Inferior parietal cortex (tissue), 1 donor: ENCODE measurements at regions not wholly inside any gene's neighbourhood (a gene's known extent, or its start where the extent isn't known, plus 50 kb on each side); places are given as distances from the start of the nearest gene placed in this dataset.
A peak's percentile ranks its signal among the peaks of the same experiment; 100 is the strongest.

Source experiments
- DNase-seq: peaks from one replicate; pipeline ENCODE4 v3.0.0-alpha.2; 2016; ENCODE audit errors: extremely low spot score

GRCh38 chr9:94159069-94159939 lies 75.0 kb downstream of the PTPDC1 start:
- no peak for DNase-seq

GRCh38 chr9:94160594-94161501 lies 76.6 kb downstream of the PTPDC1 start:
- no peak for DNase-seq

DNA sequence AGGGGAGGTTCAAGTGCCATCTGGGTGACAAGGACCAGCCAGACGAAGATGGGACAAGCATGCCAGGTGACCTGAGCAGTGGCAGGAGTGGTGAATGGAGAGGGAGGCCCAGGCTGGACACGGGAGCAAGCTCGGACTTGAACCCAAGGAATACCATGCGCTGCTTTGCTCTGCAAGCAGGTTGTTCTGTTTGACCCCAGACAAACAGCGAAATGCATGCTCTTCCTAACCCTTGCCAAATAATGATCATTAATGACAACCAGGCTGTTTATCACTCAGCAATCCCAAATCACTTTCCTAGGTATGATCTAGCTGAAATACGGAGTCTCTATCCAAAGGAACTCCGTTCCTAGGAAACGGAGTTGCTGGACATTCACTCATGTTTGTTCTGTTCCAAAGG lies 77.4 kb downstream of the PTPDC1 start:
- no peak for DNase-seq

- DNase-seq = no peak
Measured at GRCh38 chr9:94164806-94165549, 80.7 kb downstream of the PTPDC1 start.

- peak; percentile 97 for DNase-seq
Measured at GRCh38 chr9:94165592-94166235, 81.5 kb downstream of the PTPDC1 start.

DNA sequence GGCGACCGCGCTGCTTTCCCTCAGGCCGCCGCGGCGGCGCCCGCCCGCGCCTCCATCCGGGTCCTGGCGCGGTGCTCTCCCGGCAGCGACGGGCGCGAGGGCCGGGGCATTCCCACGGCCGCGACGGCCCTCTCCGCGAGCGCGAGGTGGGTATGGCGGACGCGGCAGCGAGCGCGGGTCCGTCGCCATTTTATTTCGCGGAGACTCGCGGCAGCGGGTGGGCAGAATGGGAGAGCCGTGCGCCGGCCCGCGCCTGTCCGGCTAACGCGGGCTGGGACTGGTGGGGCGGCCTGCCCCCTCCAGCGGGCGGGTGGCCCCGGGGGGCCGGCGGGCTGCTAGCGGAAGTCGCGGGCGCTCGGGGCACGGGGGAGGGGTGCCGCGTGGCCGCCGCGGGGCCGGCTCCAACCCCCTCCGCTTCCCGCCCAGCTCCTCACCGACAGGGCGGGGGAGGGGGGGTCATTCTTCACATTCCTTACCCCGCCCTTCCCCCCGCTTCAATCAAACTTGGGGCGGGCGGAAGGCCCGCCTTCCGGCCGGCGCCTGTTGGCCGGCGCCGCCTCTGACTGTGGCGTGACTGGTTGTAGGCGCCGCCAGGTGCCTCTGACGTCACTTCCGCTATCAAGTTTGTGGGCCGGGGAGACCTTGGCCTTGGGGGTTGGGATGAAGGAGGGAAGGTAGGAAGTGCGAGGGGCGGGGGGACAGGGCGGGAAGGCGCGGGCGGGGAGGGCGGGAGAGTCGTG lies 82.1 kb downstream of the PTPDC1 start:
- DNase-seq = peak; percentile 97

DNA sequence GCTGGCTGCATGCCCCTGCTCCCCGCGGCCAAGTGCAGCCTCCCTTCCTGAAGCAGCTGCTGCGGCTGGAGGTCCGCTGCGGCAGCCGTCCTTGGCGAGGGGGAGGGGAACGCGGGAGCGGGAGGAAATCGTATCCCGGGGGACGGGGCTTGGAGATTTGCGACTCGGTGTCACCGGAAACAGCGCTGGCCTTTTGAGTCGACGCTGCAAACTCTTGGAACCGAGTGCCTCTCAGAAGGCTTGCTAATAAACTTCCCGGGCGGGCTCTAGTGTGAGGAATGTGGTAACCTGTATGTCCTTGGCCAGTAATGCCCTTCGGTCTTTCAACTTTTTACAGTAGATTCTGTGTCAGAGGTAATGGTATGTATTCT lies 82.7 kb downstream of the PTPDC1 start:
- no peak for DNase-seq

DNA sequence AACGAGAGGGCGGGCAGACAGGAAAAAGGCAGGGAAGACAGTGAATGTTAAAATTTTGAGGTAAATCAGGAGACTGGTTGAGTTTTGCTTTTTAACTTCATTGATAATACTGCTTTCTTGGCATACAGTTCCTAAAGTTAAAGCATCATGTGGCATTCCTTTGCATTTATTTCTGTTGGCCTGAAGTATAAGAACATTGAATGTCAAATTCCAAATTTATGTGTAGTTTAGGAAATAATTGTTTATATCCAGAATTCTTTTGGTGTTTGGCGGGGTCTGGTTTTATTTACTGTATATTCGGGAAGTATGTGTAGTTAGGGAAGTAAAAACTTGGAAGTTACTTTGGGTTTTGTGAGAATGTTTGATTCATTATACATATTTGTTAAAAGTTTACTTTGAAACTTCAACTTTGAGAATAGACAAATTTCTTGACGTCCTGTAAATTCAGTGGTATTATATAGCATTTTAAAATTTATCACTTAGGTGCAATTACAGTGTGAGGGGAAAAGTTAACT lies 83.2 kb downstream of the PTPDC1 start:
- DNase-seq = no peak

- no peak for DNase-seq
Measured at GRCh38 chr9:94168203-94169000, 84.1 kb downstream of the PTPDC1 start.

DNA sequence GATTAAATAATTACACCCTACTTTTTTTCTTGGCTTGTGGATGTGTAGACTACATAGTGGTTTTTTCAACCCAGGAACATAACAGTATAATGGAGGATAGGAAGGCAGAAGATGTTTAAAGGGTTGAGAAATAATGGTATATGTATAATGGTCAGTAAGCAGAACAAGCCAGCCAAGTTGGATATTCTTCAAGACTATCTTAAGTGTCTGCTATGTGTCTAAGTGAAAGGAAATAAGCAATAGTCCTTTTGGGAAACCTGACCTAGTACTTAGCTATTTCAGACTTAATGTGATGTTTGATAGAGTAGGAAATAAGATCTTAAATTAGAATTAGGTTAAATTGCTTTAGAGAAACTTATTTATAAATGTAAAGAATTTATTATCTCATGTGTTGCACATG lies 85.7 kb downstream of the PTPDC1 start:
- no peak for DNase-seq

GRCh38 chr9:94173632-94174031 lies 85.5 kb upstream of the ZNF169 start:
- DNase-seq = no peak

GRCh38 chr9:94174164-94174563 lies 84.9 kb upstream of the ZNF169 start:
- DNase-seq = no peak

- DNase-seq = no peak
Measured at GRCh38 chr9:94175669-94176068, 83.4 kb upstream of the ZNF169 start.

DNA sequence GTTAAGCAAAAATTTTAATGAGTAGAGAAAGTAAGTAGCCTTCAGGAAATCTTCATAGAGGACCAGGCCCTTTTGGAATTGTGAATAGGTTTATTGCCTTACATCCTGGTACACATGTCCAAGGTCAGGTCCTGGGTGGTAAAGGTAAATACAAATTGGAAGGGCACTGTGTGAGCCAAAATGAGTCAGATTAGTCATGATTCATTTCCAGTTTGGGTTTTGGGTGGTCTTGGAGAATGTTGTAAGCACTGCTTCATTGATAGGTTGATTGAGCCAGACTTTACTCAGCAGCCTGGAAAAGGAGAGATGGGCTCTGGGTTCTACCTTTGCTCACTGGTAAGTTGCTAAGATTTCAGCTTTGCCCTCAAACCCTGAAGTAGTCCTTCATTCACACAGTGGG lies 82.5 kb upstream of the ZNF169 start:
- no peak for DNase-seq

DNA sequence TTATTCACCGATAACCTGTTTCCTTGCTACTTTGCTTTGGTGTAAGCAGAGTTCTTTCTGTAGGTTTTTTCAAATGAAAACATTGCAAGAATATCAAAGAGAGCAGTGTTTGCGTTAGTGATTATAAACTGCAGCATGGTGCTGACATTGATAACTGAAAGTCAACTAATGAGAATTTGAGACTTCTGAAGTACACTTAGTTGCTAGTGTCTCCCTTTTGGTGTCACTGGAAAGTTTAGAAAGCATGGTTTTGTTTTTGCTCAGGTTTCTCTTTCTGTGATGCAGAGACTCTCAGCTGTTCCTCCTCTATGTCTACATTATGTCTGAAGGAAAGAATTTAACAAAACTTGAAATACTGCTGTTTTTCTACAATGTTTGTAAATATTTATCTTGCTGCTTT lies 80.2 kb upstream of the ZNF169 start:
- no peak for DNase-seq

DNA sequence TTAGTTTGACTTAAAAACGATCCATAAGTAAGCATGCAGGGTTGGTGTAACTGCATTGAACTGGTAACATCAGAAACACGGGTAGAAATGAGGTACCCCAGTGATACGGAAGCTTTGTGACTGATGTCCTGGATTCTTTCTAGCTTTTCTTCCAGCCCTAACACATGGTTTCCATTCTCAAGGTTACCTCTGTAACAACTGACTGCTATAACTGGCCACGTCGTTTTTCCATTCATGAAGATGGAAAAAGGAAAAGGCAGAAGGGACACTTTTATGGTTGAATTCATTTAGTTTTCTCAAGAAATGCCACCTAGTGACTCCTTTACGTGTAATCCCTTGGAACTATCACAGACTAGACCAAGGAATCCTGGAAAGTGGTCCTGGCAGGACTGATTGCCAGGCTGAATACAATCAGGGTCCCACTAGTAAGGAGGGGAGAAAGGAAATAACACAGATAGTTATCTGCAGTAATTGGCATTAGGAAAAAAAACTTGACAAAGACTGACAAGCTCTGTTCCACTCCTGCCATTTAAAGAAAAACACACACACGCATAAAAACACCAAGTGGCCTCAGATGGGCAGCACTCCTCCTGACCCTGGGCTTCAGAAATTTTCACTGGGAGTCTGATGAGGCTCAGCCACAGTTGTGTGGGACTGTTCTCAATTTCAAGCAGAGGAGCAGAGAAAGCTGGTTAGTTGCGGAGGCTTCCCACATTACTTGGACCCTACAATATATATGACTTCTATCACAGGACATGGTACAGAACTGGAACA lies 77.5 kb upstream of the ZNF169 start:
- no peak for DNase-seq

DNA sequence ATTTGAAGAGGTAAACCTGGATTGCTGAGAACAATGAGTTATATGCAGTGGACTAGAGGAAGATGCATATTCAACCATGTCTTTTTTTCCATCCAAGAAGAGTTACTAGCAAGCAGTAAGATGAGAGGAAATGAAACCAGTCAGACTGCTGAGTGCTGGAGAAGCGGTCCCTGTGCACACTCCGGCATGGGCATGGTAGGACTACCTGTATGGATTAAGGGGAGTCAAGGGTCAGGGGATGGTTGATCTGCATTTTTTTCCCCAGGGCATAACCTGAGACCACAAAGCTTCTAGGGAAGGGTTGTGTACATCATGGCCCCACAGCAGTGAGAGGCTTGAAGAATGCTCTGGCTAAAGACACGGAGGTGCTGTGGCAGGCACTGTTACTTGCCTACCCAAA lies 76.6 kb upstream of the ZNF169 start:
- DNase-seq = no peak

- no peak for DNase-seq
Measured at GRCh38 chr9:94183240-94183999, 75.7 kb upstream of the ZNF169 start.
